Suprapubic skin (tissue), 4 donors: ENCODE measurements at regions not wholly inside any gene's neighbourhood (a gene's known extent, or its start where the extent isn't known, plus 50 kb on each side); places are given as distances from the start of the nearest gene placed in this dataset.

Experiments used
- DNase-seq, 2 donors: peaks; one replicate each; pipeline ENCODE4 v3.0.0-alpha.2; 2019; ENCODE audit warnings: low spot score in 2 of 2
- H3K27ac ChIP-seq: fragments of 200-600 bp; sonication (generic); one replicate; pipeline ENCODE4 v1.5.1; 2019
- H3K27me3 ChIP-seq: fragments of 200-600 bp; sonication (generic); one replicate; pipeline ENCODE4 v1.5.1; 2019
- H3K36me3 ChIP-seq: fragments of 200-600 bp; sonication (generic); one replicate; pipeline ENCODE4 v1.5.1; 2019
- H3K4me1 ChIP-seq: fragments of 200-600 bp; sonication (generic); one replicate; pipeline ENCODE4 v1.5.1; 2019
- H3K4me3 ChIP-seq: fragments of 200-600 bp; sonication (generic); one replicate; pipeline ENCODE4 v1.5.1; 2019; ENCODE audit warnings: mild to moderate bottlenecking
- H3K9me3 ChIP-seq: fragments of 200-600 bp; sonication (generic); one replicate; pipeline ENCODE4 v1.5.1; 2019
- EP300 ChIP-seq: sonication (generic); formaldehyde crosslinking; IDR thresholded peaks from one replicate; pipeline ENCODE4 v1.6.1; 2017; ENCODE audit warnings: antibody characterized with exemption
- POLR2A ChIP-seq, 2 donors: fragments of 450-650 bp; IDR thresholded peaks; one replicate each; pipeline ENCODE4 v1.6.1; 2017; ENCODE audit warnings: antibody characterized with exemption in 2 of 2, mild to moderate bottlenecking in 2 of 2, moderate library complexity in 2 of 2
- POLR2AphosphoS5 ChIP-seq, 3 donors: sonication (generic); formaldehyde crosslinking; IDR thresholded peaks; one replicate each; pipeline ENCODE4 v1.6.1; 2017; ENCODE audit warnings: antibody characterized with exemption in 3 of 3
- WGBS: methylation state at CpG from one replicate; pipeline ENCODE4 v1.1.5; 2018; 5-methylcytosine and 5-hydroxymethylcytosine counted together
- TF ChIP-seq, protein P1 (sequence below), 2 donors: fragments of 200-600 bp in 1 of 2; fragments of 450-650 bp in 1 of 2; sonication (generic) in 1 of 2; IDR thresholded peaks; one replicate each; pipeline ENCODE4 v1.5.1; 2016 to 2019; ENCODE audit warnings: antibody characterized with exemption in 2 of 2, mild to moderate bottlenecking in 1 of 2, moderate library complexity in 1 of 2

DNA sequence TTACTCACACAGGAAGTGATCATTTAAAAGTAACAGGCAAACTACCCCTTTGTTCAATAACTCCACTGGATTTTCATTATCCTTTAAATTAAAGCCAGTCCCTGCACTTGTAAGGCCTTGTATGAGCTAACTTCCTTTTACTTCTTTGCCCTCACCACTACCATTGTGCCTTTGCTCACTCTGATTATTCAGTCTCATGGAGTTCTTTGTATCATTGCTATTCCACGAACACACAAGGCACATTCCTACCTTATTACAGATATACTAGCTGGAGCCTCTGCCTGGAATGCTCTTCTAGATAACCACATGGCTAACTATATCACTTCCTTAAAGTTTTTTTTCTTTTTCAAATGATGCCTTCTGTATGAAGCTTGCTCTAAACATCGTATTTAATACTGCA lies 748.6 kb upstream of the HS3ST5 start:
- Histone ChIP-seq H3K36me3 (no peaks in the 10 kb centered on the region), H3K27me3 (no peaks in the 10 kb centered on the region), H3K4me3 (no peak overlapping the region), H3K9me3 (no peaks in the 10 kb centered on the region), H3K27ac (no peak overlapping the region), H3K4me1 (no peaks in the 10 kb centered on the region)
- DNase-seq = no peak
- 58% methylated on average over 2 of the region's 2 CpGs for WGBS
- TF ChIP-seq POLR2AphosphoS5 (IDR thresholded peaks at IDR 0.05) (no peak), EP300 (no peak), POLR2A (IDR thresholded peaks at IDR 0.05) (no peak)
- TF ChIP-seq, protein P1, sequence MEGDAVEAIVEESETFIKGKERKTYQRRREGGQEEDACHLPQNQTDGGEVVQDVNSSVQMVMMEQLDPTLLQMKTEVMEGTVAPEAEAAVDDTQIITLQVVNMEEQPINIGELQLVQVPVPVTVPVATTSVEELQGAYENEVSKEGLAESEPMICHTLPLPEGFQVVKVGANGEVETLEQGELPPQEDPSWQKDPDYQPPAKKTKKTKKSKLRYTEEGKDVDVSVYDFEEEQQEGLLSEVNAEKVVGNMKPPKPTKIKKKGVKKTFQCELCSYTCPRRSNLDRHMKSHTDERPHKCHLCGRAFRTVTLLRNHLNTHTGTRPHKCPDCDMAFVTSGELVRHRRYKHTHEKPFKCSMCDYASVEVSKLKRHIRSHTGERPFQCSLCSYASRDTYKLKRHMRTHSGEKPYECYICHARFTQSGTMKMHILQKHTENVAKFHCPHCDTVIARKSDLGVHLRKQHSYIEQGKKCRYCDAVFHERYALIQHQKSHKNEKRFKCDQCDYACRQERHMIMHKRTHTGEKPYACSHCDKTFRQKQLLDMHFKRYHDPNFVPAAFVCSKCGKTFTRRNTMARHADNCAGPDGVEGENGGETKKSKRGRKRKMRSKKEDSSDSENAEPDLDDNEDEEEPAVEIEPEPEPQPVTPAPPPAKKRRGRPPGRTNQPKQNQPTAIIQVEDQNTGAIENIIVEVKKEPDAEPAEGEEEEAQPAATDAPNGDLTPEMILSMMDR (IDR thresholded peaks at IDR 0.05) = no peak

DNA sequence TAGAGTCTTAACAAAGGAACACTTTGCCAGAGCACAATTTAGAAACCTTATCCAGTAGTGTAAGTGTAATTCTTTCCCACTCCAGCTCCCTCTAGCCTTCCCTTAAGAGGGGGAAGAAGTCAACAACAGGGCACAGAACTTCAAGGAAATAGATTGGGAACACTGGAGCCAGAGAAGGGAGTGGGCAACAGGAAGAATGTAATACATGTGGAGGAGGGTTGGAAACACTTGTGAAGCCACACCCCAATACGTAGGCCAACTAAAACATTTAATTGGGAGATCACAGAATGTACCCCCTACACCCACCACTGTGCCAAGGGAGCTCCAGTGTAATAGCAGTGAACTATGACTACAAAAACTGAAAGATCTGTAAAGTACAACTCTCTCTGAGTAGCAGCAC lies 735.7 kb upstream of the HS3ST5 start:
- H3K27ac ChIP-seq = no peak overlapping the region
- no peaks in the 10 kb centered on the region for H3K4me1 ChIP-seq
- no peaks in the 10 kb centered on the region for H3K9me3 ChIP-seq
- WGBS = 53% methylated on average over 1 of the region's 1 CpG
- TF ChIP-seq EP300 = no peak
- TF ChIP-seq POLR2AphosphoS5 (IDR thresholded peaks at IDR 0.05) = no peak
- TF ChIP-seq, protein P1 (IDR thresholded peaks at IDR 0.05) = no peak
- no peak for TF ChIP-seq POLR2A (IDR thresholded peaks at IDR 0.05)
- DNase-seq = no peak
- H3K27me3 ChIP-seq = no peaks in the 10 kb centered on the region
- no peaks in the 10 kb centered on the region for H3K36me3 ChIP-seq
- H3K4me3 ChIP-seq = no peak overlapping the region

DNA sequence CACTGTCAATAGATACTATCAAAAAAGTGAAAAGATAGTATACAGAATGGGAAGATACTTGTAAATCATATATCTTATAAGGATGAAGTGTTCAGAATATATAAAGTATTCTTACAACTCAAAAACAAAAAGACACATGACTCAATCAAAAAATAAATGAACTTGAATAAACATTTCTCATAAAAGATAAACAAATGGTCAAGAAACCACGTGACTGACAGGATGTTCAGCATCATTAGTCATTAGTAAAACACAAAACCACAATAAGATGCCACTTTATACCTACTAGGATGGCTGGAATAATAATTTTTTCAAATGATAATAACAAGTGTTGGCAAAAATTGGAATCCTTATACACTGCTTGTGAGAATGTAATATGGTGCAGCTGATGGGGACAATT lies 729.1 kb upstream of the HS3ST5 start:
- WGBS = 50% methylated on average over 1 of the region's 1 CpG
- Histone ChIP-seq H3K27me3 (no peaks in the 10 kb centered on the region), H3K36me3 (no peaks in the 10 kb centered on the region), H3K9me3 (peaks cover 5% of the 10 kb centered on the region), H3K4me3 (no peak overlapping the region), H3K4me1 (no peaks in the 10 kb centered on the region), H3K27ac (no peak overlapping the region)
- DNase-seq = no peak
- TF ChIP-seq POLR2AphosphoS5 (IDR thresholded peaks at IDR 0.05) = no peak
- TF ChIP-seq, protein P1 (IDR thresholded peaks at IDR 0.05) = no peak
- TF ChIP-seq POLR2A (IDR thresholded peaks at IDR 0.05) = no peak
- TF ChIP-seq EP300 = no peak

DNA sequence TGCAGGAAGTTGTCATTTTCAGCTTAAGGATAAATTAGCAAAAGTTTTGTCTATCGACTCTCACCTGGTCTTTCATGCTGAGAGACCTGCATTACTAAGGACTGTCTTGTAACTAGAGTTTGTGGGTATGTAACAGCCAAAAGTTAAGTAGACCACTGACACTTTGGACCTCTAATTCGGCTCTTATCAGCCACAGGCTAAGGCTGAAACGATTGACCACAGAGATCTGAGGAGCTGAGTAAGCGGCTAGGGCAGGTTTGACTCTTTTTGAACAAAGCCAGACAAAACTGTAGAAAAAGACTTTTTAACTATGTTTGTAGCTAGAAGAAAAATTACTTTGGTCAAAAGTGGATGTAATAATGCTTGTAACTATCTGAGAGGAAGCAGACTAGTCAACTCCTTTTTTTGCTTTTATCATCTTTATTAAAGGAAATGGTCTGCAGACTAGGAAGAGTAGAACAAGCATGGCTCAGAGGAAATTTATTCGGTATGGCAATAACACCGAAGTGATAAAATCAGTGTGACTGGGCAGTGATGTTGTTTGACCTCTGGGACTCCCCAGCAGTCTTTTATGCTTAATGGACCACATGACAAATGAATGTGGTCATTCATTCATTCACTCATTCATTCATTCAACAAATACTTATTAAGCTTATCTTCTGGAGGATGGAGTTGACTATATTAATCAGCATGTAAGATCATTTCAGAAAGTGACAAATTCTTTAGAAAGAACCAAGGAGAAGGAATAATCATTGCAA lies 725.0 kb upstream of the HS3ST5 start:
- Histone ChIP-seq H3K4me3 (no peak overlapping the region), H3K27ac (no peak overlapping the region), H3K9me3 (peaks cover 5% of the 10 kb centered on the region), H3K4me1 (no peaks in the 10 kb centered on the region), H3K27me3 (no peaks in the 10 kb centered on the region), H3K36me3 (no peaks in the 10 kb centered on the region)
- 70% methylated on average over 6 of the region's 6 CpGs for WGBS
- DNase-seq = no peak
- TF ChIP-seq POLR2AphosphoS5 (IDR thresholded peaks at IDR 0.05) (no peak), EP300 (no peak), POLR2A (IDR thresholded peaks at IDR 0.05) (no peak)
- TF ChIP-seq, protein P1 (IDR thresholded peaks at IDR 0.05) = no peak

DNA sequence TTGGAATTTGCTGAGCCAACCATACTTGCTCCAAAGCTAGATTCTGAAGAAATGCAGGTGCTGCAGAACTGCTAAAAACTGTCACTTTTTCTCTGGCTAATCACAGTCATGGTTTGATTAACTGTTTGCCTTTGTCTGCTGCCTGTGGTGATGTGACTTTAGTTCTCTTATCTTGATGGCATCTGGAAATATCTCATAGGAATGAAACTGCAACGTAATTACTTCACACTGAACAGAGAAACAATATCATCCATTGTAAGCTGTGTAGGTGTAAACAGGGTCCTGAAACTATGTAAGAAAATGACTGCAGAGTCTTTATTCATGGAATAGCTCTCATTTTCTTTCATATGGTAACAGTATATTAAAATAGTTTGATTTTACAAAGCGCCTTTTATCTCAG lies 721.9 kb upstream of the HS3ST5 start:
- Histone ChIP-seq H3K4me1 (no peaks in the 10 kb centered on the region), H3K27me3 (no peaks in the 10 kb centered on the region), H3K4me3 (no peak overlapping the region), H3K9me3 (no peaks in the 10 kb centered on the region), H3K36me3 (no peaks in the 10 kb centered on the region), H3K27ac (no peak overlapping the region)
- WGBS = 66% methylated on average over 2 of the region's 2 CpGs
- TF ChIP-seq POLR2AphosphoS5 (IDR thresholded peaks at IDR 0.05) = no peak
- TF ChIP-seq EP300 = no peak
- DNase-seq = no peak

DNA sequence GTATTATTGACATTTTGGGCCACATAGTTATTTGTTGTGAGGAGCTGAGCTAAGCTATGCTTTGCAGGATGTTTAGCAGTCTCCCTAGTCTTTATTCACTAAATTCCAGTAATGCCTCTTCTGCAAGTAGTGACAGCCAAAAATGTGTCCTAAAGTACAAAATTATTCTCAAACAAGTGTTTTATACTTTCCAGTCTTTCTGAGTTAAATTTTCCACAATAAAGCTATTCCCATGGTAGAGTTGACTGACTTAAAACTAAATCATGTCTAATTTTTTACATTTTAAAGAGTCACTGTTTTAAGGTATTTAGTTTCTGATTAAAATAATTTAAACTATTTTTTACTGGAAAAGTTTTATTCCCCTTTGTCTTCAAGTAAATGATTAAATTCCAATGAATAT lies 717.8 kb upstream of the HS3ST5 start:
- Histone ChIP-seq H3K4me1 (no peaks in the 10 kb centered on the region), H3K36me3 (no peaks in the 10 kb centered on the region), H3K27me3 (no peaks in the 10 kb centered on the region), H3K27ac (no peak overlapping the region), H3K9me3 (no peaks in the 10 kb centered on the region), H3K4me3 (no peak overlapping the region)
- no peak for TF ChIP-seq POLR2AphosphoS5 (IDR thresholded peaks at IDR 0.05)
- TF ChIP-seq EP300 = no peak
- no peak for TF ChIP-seq POLR2A (IDR thresholded peaks at IDR 0.05)
- TF ChIP-seq, protein P1 (IDR thresholded peaks at IDR 0.05) = no peak
- DNase-seq = no peak
